SK-N-SH (cell line): ENCODE measurements at regions not wholly inside any gene's neighbourhood (a gene's known extent, or its start where the extent isn't known, plus 50 kb on each side); places are given as distances from the start of the nearest gene placed in this dataset.

ENCODE experiments used
- CTCF ChIA-PET: fragments of 300-600, 350-600 bp; formaldehyde crosslinking; extraction: SDS; loops from one replicate; lab custom pipeline; 2021; lab: Yijun Ruan, JAX
- POLR2A ChIA-PET: fragments of 350-600 bp; sonication (Branson Sonifier 250); formaldehyde crosslinking; extraction: SDS; loops from one replicate; lab custom pipeline; 2020; ENCODE audit warnings: antibody characterized with exemption, inconsistent platforms; lab: Yijun Ruan, JAX
- DNase-seq: peaks from one replicate; pipeline ENCODE4 v3.0.0; 2012
- H2AFZ ChIP-seq: fragments of 200-600 bp; sonication (generic); 2 replicates; pipeline ENCODE4 v1.8.1; 2016; ENCODE audit warnings: antibody characterized with exemption, mild to moderate bottlenecking, low read depth
- H3F3A ChIP-seq: fragments of 200-600 bp; sonication (generic); replicated peaks from 2 replicates; pipeline ENCODE3; 2016; ENCODE audit warnings: antibody characterized with exemption, mild to moderate bottlenecking; ENCODE audit not compliant: insufficient read depth
- H3K27ac ChIP-seq, 2 experiments: fragments of 200-500 bp in 1 of 2; fragments of 200-600 bp in 1 of 2; sonication (Bioruptor generic) in 1 of 2; sonication (generic), shearing (Covaris generic) in 1 of 2; 2 replicates each; pipeline versions ENCODE4 v1.5.1 to v1.6.1; 2014 to 2016; ENCODE audit warnings: low read depth in 2 of 2, inconsistent platforms in 1 of 2, low read length in 1 of 2, mild to moderate bottlenecking in 1 of 2, mixed read lengths in 1 of 2
- H3K27me3 ChIP-seq: fragments of 200-600 bp; sonication (generic), shearing (Covaris generic); 2 replicates; pipeline ENCODE4 v1.6.1; 2016; ENCODE audit warnings: mixed run types; ENCODE audit not compliant: insufficient read depth
- H3K36me3 ChIP-seq, 2 experiments: fragments of 200-500 bp in 1 of 2; fragments of 200-600 bp in 1 of 2; sonication (Bioruptor generic) in 1 of 2; sonication (generic) in 1 of 2; replicated peaks in 1 of 2; 2 replicates each; pipeline versions ENCODE3 to v1.5.1; 2014 to 2016; ENCODE audit warnings: low read length in 1 of 2, mild to moderate bottlenecking in 1 of 2; ENCODE audit not compliant: insufficient read depth in 2 of 2, control insufficient read depth in 1 of 2
- H3K4me1 ChIP-seq, 2 experiments: fragments of 200-500 bp in 1 of 2; fragments of 200-600 bp in 1 of 2; sonication (Bioruptor generic) in 1 of 2; sonication (generic), shearing (Covaris generic) in 1 of 2; 2 replicates each; pipeline versions ENCODE4 v1.5.1 to v1.6.1; 2014 to 2016; ENCODE audit warnings: low read depth in 1 of 2, low read length in 1 of 2, mixed run types in 1 of 2; ENCODE audit not compliant: insufficient read depth in 2 of 2, control insufficient read depth in 1 of 2
- H3K4me2 ChIP-seq: fragments of 200-600 bp; sonication (generic), shearing (Covaris generic); 2 replicates; pipeline ENCODE4 v1.6.1; 2017; ENCODE audit warnings: mixed run types
- H3K4me3 ChIP-seq, 2 experiments: fragments of 200-500 bp in 1 of 2; fragments of 200-600 bp in 1 of 2; sonication (Bioruptor generic) in 1 of 2; sonication (generic), shearing (Covaris generic) in 1 of 2; 2 replicates each; pipeline versions ENCODE4 v1.5.1 to v1.8.1; 2014 to 2016; ENCODE audit warnings: low read depth in 2 of 2, inconsistent platforms in 1 of 2, low read length in 1 of 2, mild to moderate bottlenecking in 1 of 2, mixed read lengths in 1 of 2, moderate library complexity in 1 of 2
- H3K79me2 ChIP-seq: fragments of 200-600 bp; sonication (generic); 2 replicates; pipeline ENCODE4 v1.8.1; 2017; ENCODE audit warnings: mild to moderate bottlenecking; ENCODE audit not compliant: insufficient read depth
- H3K9ac ChIP-seq: fragments of 200-600 bp; sonication (generic); 2 replicates; pipeline ENCODE4 v1.6.1; 2017; ENCODE audit warnings: mixed run types
- H3K9me2 ChIP-seq: fragments of 200-600 bp; sonication (generic); 2 replicates; pipeline ENCODE4 v1.6.1; 2017; ENCODE audit warnings: mixed run types
- H3K9me3 ChIP-seq: fragments of 200-600 bp; sonication (generic); 2 replicates; pipeline ENCODE4 v1.6.1; 2017; ENCODE audit warnings: mixed run types, mild to moderate bottlenecking, moderate library complexity
- H4K20me1 ChIP-seq: fragments of 200-600 bp; sonication (generic); 2 replicates; pipeline ENCODE4 v1.6.1; 2017; ENCODE audit warnings: mild to moderate bottlenecking, mixed run types; ENCODE audit not compliant: insufficient read depth
- CHD2 ChIP-seq: fragments of 150-350 bp; IDR thresholded peaks from 2 replicates; pipeline ENCODE4 v1.6.1; 2018; ENCODE audit warnings: low read length; ENCODE audit not compliant: partially characterized antibody
- EZH2phosphoT487 ChIP-seq: fragments of 200-600 bp; sonication (generic); IDR thresholded peaks from 2 replicates; pipeline ENCODE4 v1.6.1; 2017; ENCODE audit warnings: low read depth, mixed run types, mild to moderate bottlenecking, antibody characterized with exemption, moderate library complexity, borderline replicate concordance
- GABPA ChIP-seq: IDR thresholded peaks from 2 replicates; pipeline ENCODE4 v1.4.0; 2012; ENCODE audit warnings: low read depth, mild to moderate bottlenecking
- GATA2 ChIP-seq: sonication (generic); formaldehyde crosslinking; IDR thresholded peaks from 2 replicates; pipeline ENCODE4 v1.5.0; 2020; ENCODE audit warnings: mild to moderate bottlenecking, missing genetic modification reagents
- IRF3 ChIP-seq: fragments of 150-350 bp; IDR thresholded peaks from 2 replicates; pipeline ENCODE4 v1.6.1; 2016; ENCODE audit warnings: mild to moderate bottlenecking, low read depth, low read length
- JUND ChIP-seq: IDR thresholded peaks from 2 replicates; pipeline ENCODE4 v1.4.0; 2012
- NFIC ChIP-seq: IDR thresholded peaks from 2 replicates; pipeline ENCODE4 v1.4.0; 2012; ENCODE audit warnings: borderline replicate concordance
- NRF1 ChIP-seq: IDR thresholded peaks from 2 replicates; pipeline ENCODE4 v1.6.1; 2012; ENCODE audit warnings: low read depth, mild to moderate bottlenecking, low read length
- PBX3 ChIP-seq: IDR thresholded peaks from 2 replicates; pipeline ENCODE4; 2012
- RAD21 ChIP-seq: IDR thresholded peaks from 2 replicates; pipeline ENCODE4 v1.6.1; 2012; ENCODE audit warnings: mild to moderate bottlenecking, low read length
- RFX5 ChIP-seq: IDR thresholded peaks from 2 replicates; pipeline ENCODE4 v1.6.1; 2012; ENCODE audit warnings: mild to moderate bottlenecking, improper control_type of control experiment, low read length
- RXRA ChIP-seq: IDR thresholded peaks from 2 replicates; pipeline ENCODE4 v1.4.0; 2012; ENCODE audit warnings: low read depth, mild to moderate bottlenecking, borderline replicate concordance
- SIN3A ChIP-seq: IDR thresholded peaks from 2 replicates; pipeline ENCODE4 v1.6.1; 2012; ENCODE audit warnings: low read depth, mild to moderate bottlenecking, low read length, moderate library complexity, borderline replicate concordance
- TAF1 ChIP-seq: IDR thresholded peaks from 2 replicates; pipeline ENCODE4 v1.6.1; 2012; ENCODE audit warnings: low read depth, mild to moderate bottlenecking, low read length, moderate library complexity, borderline replicate concordance
- TCF12 ChIP-seq: IDR thresholded peaks from 2 replicates; pipeline ENCODE4 v1.4.0; 2012
- USF1 ChIP-seq: IDR thresholded peaks from 2 replicates; pipeline ENCODE4 v1.4.0; 2012; ENCODE audit warnings: low read depth, borderline replicate concordance
- USF2 ChIP-seq: fragments of 150-350 bp; IDR thresholded peaks from 2 replicates; pipeline ENCODE4 v1.6.1; 2017; ENCODE audit warnings: antibody characterized with exemption, low read length, low read depth, borderline replicate concordance
- WGBS: methylation state at CpG from one replicate; pipeline ENCODE4 v1.1.6; 2017; ENCODE audit warnings: low lambda C conversion rate; 5-methylcytosine and 5-hydroxymethylcytosine counted together

- H2AFZ ChIP-seq: no peak overlapping the region
- CTCF ChIA-PET: interaction anchor here (1.0 kb wide), 1 partner anchor 262 kb away, joined by 3 read pairs; no protein-coding TSS in a partner anchor
- DNase-seq: no peak
- TF ChIP-seq GATA2 (CRISPR knock-in tag) (no peak), NFIC (no peak), GABPA (no peak), EZH2phosphoT487 (no peak), CHD2 (no peak)
- TF ChIP-seq, all 33 proteins: peak for 0
- 68% methylated on average over 2 of the region's 2 CpGs for WGBS
- POLR2A ChIA-PET: no interaction called here
- H3K4me1 ChIP-seq: peaks cover 0 to 6% of the 10 kb centered on the region in 2 experiments; a peak in 2 of 4 replicates
- H3K9me3 ChIP-seq: peaks cover 10% of the 10 kb centered on the region
- no peak overlapping the region for H3K9ac ChIP-seq
- no peak overlapping the region for H3K27ac ChIP-seq
- H3K79me2 ChIP-seq: no peaks in the 10 kb centered on the region
- H3K36me3 ChIP-seq: no peaks in the 10 kb centered on the region
- H3K4me2 ChIP-seq: no peak overlapping the region
- no peaks in the 10 kb centered on the region for H3K27me3 ChIP-seq
- H3F3A ChIP-seq: peaks cover 10% of the 10 kb centered on the region
- H3K4me3 ChIP-seq: no peak overlapping the region
- H3K9me2 ChIP-seq: no peaks in the 10 kb centered on the region
- no peaks in the 10 kb centered on the region for H4K20me1 ChIP-seq
Observed at GRCh38 chr10:33455029-33455428, 120.6 kb upstream of the NRP1 start.

GRCh38 chr10:33454554-33454953, 120.1 kb upstream of the NRP1 start:
- Histone ChIP-seq H3K9me2 (no peaks in the 10 kb centered on the region), H3K27ac (no peak overlapping the region), H3K4me1 (peaks cover 0 to 1% of the 10 kb centered on the region in 2 experiments; a peak in 2 of 4 replicates), H3F3A (peaks cover 5% of the 10 kb centered on the region), H3K4me3 (no peak overlapping the region), H2AFZ (no peak overlapping the region), H3K27me3 (no peaks in the 10 kb centered on the region), H3K9me3 (peaks cover 10% of the 10 kb centered on the region), H3K79me2 (no peaks in the 10 kb centered on the region), H3K4me2 (no peak overlapping the region), H3K36me3 (no peaks in the 10 kb centered on the region)
- CTCF ChIA-PET: interaction anchor here (1.0 kb wide), 1 partner anchor 261 kb away, joined by 3 read pairs; no protein-coding TSS in a partner anchor
- POLR2A ChIA-PET: no interaction called here
- WGBS: 96% methylated on average over 2 of the region's 2 CpGs
- no peak for DNase-seq
- TF ChIP-seq USF1: no peak
- no peak for TF ChIP-seq NRF1
- TF ChIP-seq, all 33 proteins: peak for 0
- Histone ChIP-seq H3K9ac (no peak overlapping the region), H4K20me1 (no peaks in the 10 kb centered on the region)

- ChIA-PET POLR2A (no interaction called here), CTCF (no interaction called here)
- Histone ChIP-seq H3K4me3 (no peak overlapping the region), H3K79me2 (no peaks in the 10 kb centered on the region), H3K9ac (no peak overlapping the region), H3K9me2 (no peaks in the 10 kb centered on the region), H3K9me3 (peaks cover 10% of the 10 kb centered on the region), H3F3A (no peaks in the 10 kb centered on the region), H3K27me3 (no peaks in the 10 kb centered on the region), H4K20me1 (no peaks in the 10 kb centered on the region), H3K36me3 (no peaks in the 10 kb centered on the region), H3K27ac (no peak overlapping the region), H2AFZ (no peak overlapping the region), H3K4me2 (no peak overlapping the region), H3K4me1 (no peaks in the 10 kb centered on the region)
- DNase-seq: no peak
- 81% methylated on average over 9 of the region's 9 CpGs for WGBS
- TF ChIP-seq IRF3 (no peak), JUND (0 out of 2 replicates have a peak, but pooled peaks have one; percentile 14), PBX3 (0 out of 2 replicates have a peak, but pooled peaks have one; percentile 10), RFX5 (no peak), USF2 (no peak), RXRA (no peak), SIN3A (no peak), EZH2phosphoT487 (no peak), RAD21 (no peak), GABPA (no peak), TCF12 (no peak), TAF1 (no peak)
Observed at GRCh38 chr10:33453081-33454025, 118.9 kb upstream of the NRP1 start.
